T-helper 17 cell (primary cell): ENCODE measurements at regions not wholly inside any gene's neighbourhood (a gene's known extent, or its start where the extent isn't known, plus 50 kb on each side); places are given as distances from the start of the nearest gene placed in this dataset.
"Not testable (repeated sequence)": the region's sequence is repeated elsewhere in the genome, so short reads cannot be mapped to it uniquely, and the experiment has no call there.

ENCODE experiments used
- ATAC-seq: fragments of 150-1000 bp; cut with Tn5 transposase; 2 replicates; pipeline ENCODE4 v1.10.0; 2021; ENCODE audit warnings: mild to moderate bottlenecking, moderate library complexity
- DNase-seq, 3 donors: peaks; one replicate each; pipeline versions ENCODE4 v3.0.0 to v3.0.0-alpha.2; 2020 to 2021
- H3K9me3 ChIP-seq: one replicate; pipeline ENCODE4 v1.7.0; 2013; ENCODE audit warnings: low read length, mild to moderate bottlenecking; ENCODE audit not compliant: control insufficient read depth, poor library complexity, severe bottlenecking
- H3K27ac Mint-ChIP-seq: one replicate; pipeline ENCODE4 v1.8.0; 2022; ENCODE audit warnings: mild to moderate bottlenecking, moderate library complexity, mixed read lengths
- H3K27me3 Mint-ChIP-seq: one replicate; pipeline ENCODE4 v1.8.0; 2022; ENCODE audit warnings: mixed read lengths
- H3K36me3 Mint-ChIP-seq: one replicate; pipeline ENCODE4 v1.8.0; 2022; ENCODE audit warnings: low read depth, mixed read lengths
- H3K4me1 Mint-ChIP-seq: one replicate; pipeline ENCODE4 v1.8.0; 2022; ENCODE audit warnings: mild to moderate bottlenecking, mixed read lengths
- H3K4me3 Mint-ChIP-seq: one replicate; pipeline ENCODE4 v1.8.0; 2022; ENCODE audit warnings: mild to moderate bottlenecking, moderate library complexity, mixed read lengths

GRCh38 chr6:48591158-48591557 is 480.2 kb upstream of the PTCHD4 start:
- H3K9me3 ChIP-seq, H3K36me3 Mint-ChIP-seq, H3K4me3 Mint-ChIP-seq, H3K4me1 Mint-ChIP-seq, H3K27ac Mint-ChIP-seq, DNase-seq, H3K27me3 Mint-ChIP-seq, ATAC-seq: not testable (repeated sequence)

- H3K27me3 Mint-ChIP-seq, result no peaks in the 10 kb centered on the region
- H3K36me3 Mint-ChIP-seq, result no peaks in the 10 kb centered on the region
- H3K9me3 ChIP-seq, result no peaks in the 10 kb centered on the region
- no peak overlapping the region for H3K27ac Mint-ChIP-seq
- DNase-seq (no peak), ATAC-seq (no peak)
- no peaks in the 10 kb centered on the region for H3K4me1 Mint-ChIP-seq
- H3K4me3 Mint-ChIP-seq, result no peak overlapping the region
Measured at GRCh38 chr6:48584846-48585245, 473.8 kb upstream of the PTCHD4 start.

GRCh38 chr6:48570656-48571055 is 459.7 kb upstream of the PTCHD4 start:
- Mint-ChIP-seq H3K36me3 (no peaks in the 10 kb centered on the region), H3K4me1 (no peaks in the 10 kb centered on the region), H3K27me3 (no peaks in the 10 kb centered on the region), H3K27ac (no peak overlapping the region), H3K4me3 (no peak overlapping the region)
- H3K9me3 ChIP-seq, result no peaks in the 10 kb centered on the region
- ATAC-seq (no peak), DNase-seq (no peak)

DNA sequence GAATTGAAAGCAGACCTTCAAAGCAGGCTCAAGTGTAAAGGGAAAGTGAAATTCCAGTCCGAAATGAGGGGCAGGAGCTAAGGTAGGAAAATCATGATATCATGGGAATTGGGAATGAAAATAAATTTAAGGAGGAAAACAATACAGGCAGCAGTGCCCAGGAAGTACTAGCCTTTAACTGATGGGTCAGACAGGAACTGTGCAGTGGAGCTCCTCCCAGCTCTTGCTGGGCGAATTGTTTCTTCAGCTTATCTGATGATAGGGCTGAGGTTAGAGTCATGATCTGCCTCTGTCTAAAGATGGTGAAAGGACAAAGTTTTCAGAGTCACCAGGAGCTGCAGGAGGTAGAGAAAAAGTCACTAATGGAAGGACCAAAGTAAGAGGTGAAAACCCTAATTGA is 457.9 kb upstream of the PTCHD4 start:
- no peaks in the 10 kb centered on the region for H3K36me3 Mint-ChIP-seq
- H3K27me3 Mint-ChIP-seq, result no peaks in the 10 kb centered on the region
- no peaks in the 10 kb centered on the region for H3K4me1 Mint-ChIP-seq
- no peak overlapping the region for H3K4me3 Mint-ChIP-seq
- H3K9me3 ChIP-seq, result no peaks in the 10 kb centered on the region
- no peak for ATAC-seq
- no peak for DNase-seq
- H3K27ac Mint-ChIP-seq, result no peak overlapping the region

DNA sequence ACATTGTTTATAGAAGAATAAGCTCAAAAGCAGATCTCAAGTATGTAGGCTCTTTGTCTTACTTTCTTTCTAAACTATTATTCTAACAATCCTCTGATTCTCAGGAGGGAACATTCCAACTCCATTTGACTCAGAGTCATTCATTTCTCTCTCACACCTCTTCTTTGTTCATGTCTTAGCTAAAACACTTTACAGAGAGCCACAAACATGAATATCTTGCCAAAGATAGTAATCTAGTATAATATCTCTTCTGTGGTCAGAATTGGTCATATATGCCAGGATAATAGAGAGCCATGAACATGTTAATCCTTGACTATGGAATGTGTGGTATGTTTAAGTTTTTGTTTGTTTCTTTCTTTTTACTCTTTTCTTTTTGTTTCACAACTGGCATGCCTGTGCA is 456.0 kb upstream of the PTCHD4 start:
- ATAC-seq (no peak), DNase-seq (no peak)
- H3K36me3 Mint-ChIP-seq, result no peaks in the 10 kb centered on the region
- H3K9me3 ChIP-seq, result no peaks in the 10 kb centered on the region
- H3K4me3 Mint-ChIP-seq, result no peak overlapping the region
- no peaks in the 10 kb centered on the region for H3K4me1 Mint-ChIP-seq
- no peaks in the 10 kb centered on the region for H3K27me3 Mint-ChIP-seq
- no peak overlapping the region for H3K27ac Mint-ChIP-seq

- Mint-ChIP-seq H3K27me3 (no peaks in the 10 kb centered on the region), H3K4me1 (no peaks in the 10 kb centered on the region)
Measured at GRCh38 chr6:48564036-48564820, 453.2 kb upstream of the PTCHD4 start.

DNA sequence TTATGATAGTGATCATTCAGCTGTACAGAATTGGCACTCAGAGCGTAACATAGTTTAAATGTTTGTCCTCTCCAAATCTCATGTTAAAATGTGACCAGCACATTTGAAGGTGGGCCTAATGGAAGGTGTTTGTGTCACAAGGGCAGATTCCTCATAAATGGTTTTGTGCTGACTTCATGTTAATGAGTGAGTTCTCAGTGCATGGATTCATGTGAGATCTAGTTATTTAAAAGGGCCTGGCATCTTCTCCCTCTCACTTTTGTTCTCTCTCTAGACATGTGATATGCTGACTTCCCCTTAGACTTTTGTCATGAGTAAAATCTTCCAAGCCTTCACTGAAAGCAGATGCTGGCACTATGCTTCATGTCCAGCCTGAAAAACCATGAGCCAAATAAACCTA is 452.4 kb upstream of the PTCHD4 start:
- no peak overlapping the region for H3K4me3 Mint-ChIP-seq
- DNase-seq (no peak), ATAC-seq (no peak)
- H3K9me3 ChIP-seq, result no peaks in the 10 kb centered on the region
- no peaks in the 10 kb centered on the region for H3K27me3 Mint-ChIP-seq
- H3K36me3 Mint-ChIP-seq, result no peaks in the 10 kb centered on the region
- no peak overlapping the region for H3K27ac Mint-ChIP-seq
- H3K4me1 Mint-ChIP-seq, result no peaks in the 10 kb centered on the region

More at GRCh38 chr6:48564036-48564820, 453.2 kb upstream of the PTCHD4 start:
- H3K4me3 Mint-ChIP-seq, result no peak overlapping the region
- no peaks in the 10 kb centered on the region for H3K9me3 ChIP-seq
- ATAC-seq (no peak), DNase-seq (no peak)
- H3K27ac Mint-ChIP-seq, result no peak overlapping the region
- no peaks in the 10 kb centered on the region for H3K36me3 Mint-ChIP-seq

- no peaks in the 10 kb centered on the region for H3K27me3 Mint-ChIP-seq
- H3K9me3 ChIP-seq, result no peaks in the 10 kb centered on the region
- DNase-seq, result no peak
- no peaks in the 10 kb centered on the region for H3K4me1 Mint-ChIP-seq
- no peaks in the 10 kb centered on the region for H3K36me3 Mint-ChIP-seq
- ATAC-seq, result no peak
- H3K4me3 Mint-ChIP-seq, result no peak overlapping the region
- H3K27ac Mint-ChIP-seq, result no peak overlapping the region
Measured at GRCh38 chr6:48560408-48560807, 449.4 kb upstream of the PTCHD4 start.

GRCh38 chr6:48553467-48554189 is 442.6 kb upstream of the PTCHD4 start:
- DNase-seq (no peak), ATAC-seq (no peak)
- Mint-ChIP-seq H3K4me1 (no peaks in the 10 kb centered on the region), H3K27me3 (no peaks in the 10 kb centered on the region), H3K36me3 (no peaks in the 10 kb centered on the region), H3K27ac (no peak overlapping the region), H3K4me3 (no peak overlapping the region)
- H3K9me3 ChIP-seq, result no peaks in the 10 kb centered on the region

GRCh38 chr6:48552905-48553304 is 441.9 kb upstream of the PTCHD4 start:
- H3K27me3 Mint-ChIP-seq, result no peaks in the 10 kb centered on the region
- no peak for ATAC-seq

GRCh38 chr6:48550603-48551002 is 439.6 kb upstream of the PTCHD4 start:
- Mint-ChIP-seq H3K27me3 (no peaks in the 10 kb centered on the region), H3K27ac (no peak overlapping the region), H3K4me1 (no peaks in the 10 kb centered on the region), H3K4me3 (no peak overlapping the region), H3K36me3 (no peaks in the 10 kb centered on the region)
- ATAC-seq (no peak), DNase-seq (no peak)
- no peaks in the 10 kb centered on the region for H3K9me3 ChIP-seq

More at GRCh38 chr6:48552905-48553304, 441.9 kb upstream of the PTCHD4 start:
- no peak for DNase-seq
- H3K9me3 ChIP-seq, result no peaks in the 10 kb centered on the region
- H3K36me3 Mint-ChIP-seq, result no peaks in the 10 kb centered on the region
- H3K27ac Mint-ChIP-seq, result no peak overlapping the region
- H3K4me3 Mint-ChIP-seq, result no peak overlapping the region
- no peaks in the 10 kb centered on the region for H3K4me1 Mint-ChIP-seq

DNA sequence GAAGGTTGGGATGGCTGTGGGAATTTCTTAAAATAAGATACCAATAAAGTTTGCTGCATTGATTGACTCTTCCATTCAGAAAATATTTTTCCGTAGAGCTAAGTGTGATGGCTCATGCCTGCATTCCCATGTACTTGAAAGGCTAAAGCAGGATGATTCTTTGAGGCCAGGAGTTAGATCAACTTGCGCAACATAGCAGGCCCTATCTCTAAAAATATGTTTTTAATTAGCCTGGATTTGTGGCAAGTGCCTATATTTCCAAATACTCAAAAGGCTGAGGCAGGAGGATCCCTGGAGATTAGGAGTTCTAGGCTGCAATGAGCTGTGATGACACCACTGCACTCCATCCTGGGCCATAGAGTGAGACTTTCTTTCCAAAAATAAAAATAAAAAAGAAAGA is 431.2 kb upstream of the PTCHD4 start:
- Mint-ChIP-seq H3K27me3 (no peaks in the 10 kb centered on the region), H3K27ac (no peak overlapping the region), H3K4me1 (no peaks in the 10 kb centered on the region), H3K36me3 (no peaks in the 10 kb centered on the region), H3K4me3 (no peak overlapping the region)
- DNase-seq (no peak), ATAC-seq (no peak)
- no peaks in the 10 kb centered on the region for H3K9me3 ChIP-seq

GRCh38 chr6:48541649-48542048 is 430.7 kb upstream of the PTCHD4 start:
- Mint-ChIP-seq H3K36me3 (no peaks in the 10 kb centered on the region), H3K27me3 (no peaks in the 10 kb centered on the region), H3K4me3 (no peak overlapping the region), H3K4me1 (no peaks in the 10 kb centered on the region), H3K27ac (no peak overlapping the region)
- no peaks in the 10 kb centered on the region for H3K9me3 ChIP-seq
- ATAC-seq (no peak), DNase-seq (no peak)

- Mint-ChIP-seq H3K27ac (no peak overlapping the region), H3K27me3 (no peaks in the 10 kb centered on the region), H3K4me3 (no peak overlapping the region), H3K36me3 (no peaks in the 10 kb centered on the region), H3K4me1 (no peaks in the 10 kb centered on the region)
- H3K9me3 ChIP-seq, result no peaks in the 10 kb centered on the region
- ATAC-seq, result no peak
- no peak for DNase-seq
Measured at GRCh38 chr6:48535582-48536009, 424.6 kb upstream of the PTCHD4 start.
